ENCODE measurements at regions not wholly inside any gene's neighbourhood (a gene's known extent, or its start where the extent isn't known, plus 50 kb on each side); places are given as distances from the start of the nearest gene placed in this dataset.

GRCh38 chr12:92261692-92262091, 116.0 kb upstream of the BTG1 start:
- WGBS (ENCODE audit: insufficient coverage, low coverage, low lambda C conversion rate, missing lambda C conversion rate): 74% methylated on average over 2 of the region's 2 CpGs
- no peak for ATAC-seq
- DNase-seq: no peak
- Histone ChIP-seq H3K9me3 (no peaks in the 10 kb centered on the region), H3K4me1 (no peaks in the 10 kb centered on the region), H3K36me3 (no peaks in the 10 kb centered on the region), H3K4me3 (no peak overlapping the region), H3K27ac (no peak overlapping the region), H3K27me3 (no peaks in the 10 kb centered on the region)
- TF ChIP-seq POLR2A (IDR thresholded peaks at IDR 0.05) (no peak), CTCF (IDR thresholded peaks at IDR 0.05) (no peak)
- intact Hi-C loops (cut with DNase I): no loop called here

- Histone ChIP-seq H3K4me3 (no peak overlapping the region), H3K9me3 (no peaks in the 10 kb centered on the region), H3K36me3 (no peaks in the 10 kb centered on the region), H3K27me3 (no peaks in the 10 kb centered on the region), H3K4me1 (no peaks in the 10 kb centered on the region), H3K27ac (no peak overlapping the region)
- TF ChIP-seq POLR2A (IDR thresholded peaks at IDR 0.05) (no peak), CTCF (IDR thresholded peaks at IDR 0.05) (no peak)
- ATAC-seq (no peak), DNase-seq (no peak)
- intact Hi-C loops (cut with DNase I): no loop called here
- WGBS (ENCODE audit: insufficient coverage, low coverage, low lambda C conversion rate, missing lambda C conversion rate): 94% methylated on average over 2 of the region's 3 CpGs
Measured at GRCh38 chr12:92261071-92261470, 115.4 kb upstream of the BTG1 start.

GRCh38 chr12:92259696-92260251, 114.1 kb upstream of the BTG1 start:
- H3K27me3 ChIP-seq: no peaks in the 10 kb centered on the region
- H3K4me3 ChIP-seq: no peak overlapping the region
- DNase-seq (no peak), ATAC-seq (no peak)
- intact Hi-C loops (cut with DNase I): no loop called here
- H3K4me1 ChIP-seq: no peaks in the 10 kb centered on the region
- WGBS (ENCODE audit: insufficient coverage, low coverage, low lambda C conversion rate, missing lambda C conversion rate): 85% methylated on average over 2 of the region's 2 CpGs
- no peaks in the 10 kb centered on the region for H3K9me3 ChIP-seq
- no peak overlapping the region for H3K27ac ChIP-seq
- no peaks in the 10 kb centered on the region for H3K36me3 ChIP-seq
- no peak for TF ChIP-seq CTCF (IDR thresholded peaks at IDR 0.05)
- TF ChIP-seq POLR2A (IDR thresholded peaks at IDR 0.05): no peak

- intact Hi-C loops (cut with DNase I): no loop called here
- Histone ChIP-seq H3K4me3 (no peak overlapping the region), H3K9me3 (no peaks in the 10 kb centered on the region), H3K27ac (no peak overlapping the region), H3K27me3 (no peaks in the 10 kb centered on the region), H3K4me1 (no peaks in the 10 kb centered on the region), H3K36me3 (no peaks in the 10 kb centered on the region)
- 80% methylated on average over 1 of the region's 1 CpG for WGBS (ENCODE audit: insufficient coverage, low coverage, low lambda C conversion rate, missing lambda C conversion rate)
- ATAC-seq: no peak
- no peak for DNase-seq
- TF ChIP-seq POLR2A (IDR thresholded peaks at IDR 0.05) (no peak), CTCF (IDR thresholded peaks at IDR 0.05) (no peak)
Measured at GRCh38 chr12:92259291-92259690, 113.6 kb upstream of the BTG1 start.

- no peaks in the 10 kb centered on the region for H3K36me3 ChIP-seq
- H3K27me3 ChIP-seq: no peaks in the 10 kb centered on the region
- H3K4me1 ChIP-seq: no peaks in the 10 kb centered on the region
- no peaks in the 10 kb centered on the region for H3K9me3 ChIP-seq
- intact Hi-C loops (cut with DNase I): no loop called here
- ATAC-seq: no peak
- TF ChIP-seq CTCF (IDR thresholded peaks at IDR 0.05) (no peak), POLR2A (IDR thresholded peaks at IDR 0.05) (no peak)
- H3K4me3 ChIP-seq: no peak overlapping the region
- no peak overlapping the region for H3K27ac ChIP-seq
- DNase-seq: no peak
Measured at GRCh38 chr12:92257261-92257660, 111.6 kb upstream of the BTG1 start.
